H1 (cell line): ENCODE measurements at regions not wholly inside any gene's neighbourhood (a gene's known extent, or its start where the extent isn't known, plus 50 kb on each side); places are given as distances from the start of the nearest gene placed in this dataset.

Source experiments
- CTCF ChIA-PET: fragments of 300-600 bp; sonication (Branson Sonifier 250); formaldehyde crosslinking; loops from one replicate; lab custom pipeline; 2021; ENCODE audit not compliant: partially characterized antibody; lab: Charles Lee
- POLR2A ChIA-PET: fragments of 300-600 bp; sonication (Branson Sonifier 250); formaldehyde crosslinking; loops from one replicate; lab custom pipeline; 2021; ENCODE audit warnings: inconsistent platforms; ENCODE audit not compliant: partially characterized antibody; lab: Charles Lee
- DNase-seq, 2 experiments: peaks; one replicate each; pipeline versions ENCODE4 v3.0.0 to v3.0.0-alpha.2; 2010 to 2022; ENCODE audit warnings: low spot score in 2 of 2, low read depth in 1 of 2, mixed read lengths in 1 of 2
- FAIRE-seq: peaks from 2 replicates; lab custom pipeline; 2011; peaks lifted over from hg19 to GRCh38; lab: Jason Lieb, UNC
- H2AFZ ChIP-seq: 2 replicates; pipeline ENCODE4 v1.8.1; 2012; ENCODE audit warnings: low read length, inconsistent platforms
- H2AK5ac ChIP-seq: 2 replicates; pipeline ENCODE4 v1.6.1; 2013; ENCODE audit warnings: low read depth, low read length
- H2BK120ac ChIP-seq: replicated peaks from 2 replicates; pipeline ENCODE3; 2013; ENCODE audit warnings: low read depth, low read length, inconsistent platforms
- H2BK12ac ChIP-seq: 2 replicates; pipeline ENCODE4 v1.6.1; 2013; ENCODE audit warnings: low read depth, low read length
- H2BK15ac ChIP-seq: 2 replicates; pipeline ENCODE4 v1.6.1; 2013; ENCODE audit warnings: low read length
- H2BK20ac ChIP-seq: 2 replicates; pipeline ENCODE4 v1.6.1; 2013; ENCODE audit warnings: low read length
- H2BK5ac ChIP-seq: 2 replicates; pipeline ENCODE4 v1.6.1; 2013; ENCODE audit warnings: low read depth, low read length
- H3K14ac ChIP-seq: 2 replicates; pipeline ENCODE4 v1.6.1; 2013; ENCODE audit warnings: inconsistent platforms; ENCODE audit not compliant: insufficient read length
- H3K18ac ChIP-seq: 2 replicates; pipeline ENCODE4 v1.6.1; 2013; ENCODE audit warnings: low read length; ENCODE audit errors: extremely low read depth
- H3K23ac ChIP-seq: 2 replicates; pipeline ENCODE4 v1.6.1; 2013; ENCODE audit warnings: inconsistent platforms; ENCODE audit not compliant: insufficient read length
- H3K23me2 ChIP-seq: 2 replicates; pipeline ENCODE4 v1.6.1; 2013; ENCODE audit warnings: low read depth, low read length
- H3K27ac ChIP-seq: 2 replicates; pipeline ENCODE4 v1.6.1; 2011; ENCODE audit warnings: low read depth, low read length, inconsistent platforms
- H3K27me3 ChIP-seq, 4 experiments: replicated peaks in 1 of 4; 1 replicate in 1 of 4; 2 replicates in 3 of 4; pipeline versions ENCODE4 v1.6.1 to v1.8.1; 2011 to 2013; ENCODE audit warnings: low read length in 3 of 4, mild to moderate bottlenecking in 3 of 4, inconsistent platforms in 2 of 4, mixed read lengths in 2 of 4, moderate library complexity in 1 of 4; ENCODE audit not compliant: control insufficient read depth in 3 of 4, insufficient read depth in 3 of 4; ENCODE audit errors: extremely low read depth in 1 of 4
- H3K36me3 ChIP-seq, 4 experiments: 2 replicates each; pipeline versions ENCODE4 v1.6.1 to v1.8.1; 2011 to 2013; ENCODE audit warnings: mild to moderate bottlenecking in 4 of 4, low read length in 3 of 4, moderate library complexity in 2 of 4, control low read depth in 1 of 4, inconsistent platforms in 1 of 4; ENCODE audit not compliant: insufficient read depth in 4 of 4, control insufficient read depth in 2 of 4
- H3K4ac ChIP-seq: replicated peaks from 2 replicates; pipeline ENCODE3; 2013; ENCODE audit warnings: low read length, low read depth, mixed read lengths, inconsistent platforms; ENCODE audit not compliant: insufficient read length
- H3K4me1 ChIP-seq, 4 experiments: replicated peaks in 1 of 4; 1 replicate in 1 of 4; 2 replicates in 3 of 4; pipeline versions ENCODE4 v1.6.1 to v1.8.1; 2011 to 2013; ENCODE audit warnings: low read length in 3 of 4, inconsistent platforms in 2 of 4, mixed read lengths in 1 of 4; ENCODE audit not compliant: insufficient read depth in 4 of 4, control insufficient read depth in 3 of 4
- H3K4me2 ChIP-seq, 2 experiments: 2 replicates each; pipeline versions ENCODE4 v1.6.1 to v1.8.1; 2011 to 2013; ENCODE audit warnings: low read depth in 2 of 2, low read length in 2 of 2, control low read depth in 1 of 2, inconsistent platforms in 1 of 2, mild to moderate bottlenecking in 1 of 2; ENCODE audit not compliant: insufficient read depth in 1 of 2
- H3K4me3 ChIP-seq, 4 experiments: fragments of 200-600, 300-600 bp in 1 of 4; sonication (generic), shearing (Covaris generic), sonication (Bioruptor Twin) in 1 of 4; 2 replicates each; pipeline versions ENCODE4 v1.5.1 to v1.8.1; 2011 to 2016; ENCODE audit warnings: low read length in 4 of 4, low read depth in 3 of 4, control low read depth in 2 of 4, inconsistent platforms in 2 of 4, mild to moderate bottlenecking in 2 of 4, mixed read lengths in 1 of 4, moderate library complexity in 1 of 4; ENCODE audit not compliant: insufficient read depth in 2 of 4; ENCODE audit errors: extremely low read depth in 1 of 4
- H3K56ac ChIP-seq: replicated peaks from 2 replicates; pipeline ENCODE3; 2013; ENCODE audit warnings: low read depth, mild to moderate bottlenecking, mixed read lengths, low read length, inconsistent platforms; ENCODE audit not compliant: insufficient read length
- H3K79me1 ChIP-seq: 2 replicates; pipeline ENCODE4 v1.6.1; 2013; ENCODE audit warnings: low read depth, low read length, control low read depth
- H3K79me2 ChIP-seq, 2 experiments: 2 replicates each; pipeline versions ENCODE4 v1.6.1 to v1.8.1; 2012 to 2013; ENCODE audit warnings: low read length in 2 of 2, mild to moderate bottlenecking in 2 of 2, inconsistent platforms in 1 of 2; ENCODE audit not compliant: insufficient read depth in 2 of 2, control insufficient read depth in 1 of 2
- H3K9ac ChIP-seq, 4 experiments: replicated peaks in 1 of 4; 1 replicate in 1 of 4; 2 replicates in 3 of 4; pipeline versions ENCODE4 v1.6.1 to v1.8.1; 2011 to 2013; ENCODE audit warnings: low read depth in 3 of 4, low read length in 3 of 4, control low read depth in 2 of 4, mild to moderate bottlenecking in 2 of 4, moderate library complexity in 2 of 4, inconsistent platforms in 1 of 4; ENCODE audit errors: extremely low read depth in 1 of 4
- H3K9me3 ChIP-seq, 2 experiments: 2 replicates each; pipeline versions ENCODE4 v1.6.1 to v1.8.1; 2012 to 2013; ENCODE audit warnings: mild to moderate bottlenecking in 2 of 2, moderate library complexity in 2 of 2, control low read depth in 1 of 2, inconsistent platforms in 1 of 2, low read depth in 1 of 2, low read length in 1 of 2, mixed read lengths in 1 of 2; ENCODE audit not compliant: insufficient read depth in 2 of 2
- H4K20me1 ChIP-seq, 2 experiments: replicated peaks in 1 of 2; 2 replicates each; pipeline versions ENCODE3 to v1.8.1; 2011 to 2013; ENCODE audit warnings: inconsistent platforms in 2 of 2, low read length in 2 of 2, mild to moderate bottlenecking in 1 of 2; ENCODE audit not compliant: insufficient read depth in 2 of 2, control insufficient read depth in 1 of 2
- H4K5ac ChIP-seq: 2 replicates; pipeline ENCODE4 v1.6.1; 2013; ENCODE audit warnings: low read length, low read depth, mixed read lengths, inconsistent platforms; ENCODE audit not compliant: insufficient read length
- H4K8ac ChIP-seq: 2 replicates; pipeline ENCODE4 v1.8.0; 2013; ENCODE audit warnings: mild to moderate bottlenecking, moderate library complexity, low read length, inconsistent platforms; ENCODE audit not compliant: insufficient read depth; ENCODE audit errors: extremely low read depth
- H4K91ac ChIP-seq: replicated peaks from 2 replicates; pipeline ENCODE3; 2013; ENCODE audit warnings: low read length, mixed read lengths, inconsistent platforms; ENCODE audit not compliant: insufficient read length
- GABPA ChIP-seq: IDR thresholded peaks from 2 replicates; pipeline ENCODE4 v1.6.1; 2011; ENCODE audit warnings: mild to moderate bottlenecking, low read length, moderate library complexity, borderline replicate concordance; ENCODE audit not compliant: insufficient read depth
- HDAC2 ChIP-seq, 2 experiments: fragments of 300-600 bp in 1 of 2; sonication (generic) in 1 of 2; IDR thresholded peaks; 2 replicates each; pipeline ENCODE4 v1.6.1; 2011 to 2012; ENCODE audit warnings: low read depth in 2 of 2, low read length in 2 of 2, mild to moderate bottlenecking in 2 of 2, moderate library complexity in 2 of 2, borderline replicate concordance in 1 of 2, inconsistent platforms in 1 of 2
- HDAC6 ChIP-seq: IDR thresholded peaks from one replicate; pipeline ENCODE4 v1.7.1; 2012; ENCODE audit warnings: low read depth, mild to moderate bottlenecking, inconsistent platforms, low read length, moderate library complexity
- KDM1A ChIP-seq: fragments of 200-600, 300-600 bp; sonication (generic); IDR thresholded peaks from 2 replicates; pipeline ENCODE4 v1.7.1; 2016; ENCODE audit warnings: mild to moderate bottlenecking, low read length, borderline replicate concordance
- KDM5A ChIP-seq: fragments of 200-600 bp; IDR thresholded peaks from 2 replicates; pipeline ENCODE4 v1.7.1; 2012; ENCODE audit warnings: mild to moderate bottlenecking, low read length, inconsistent platforms, mixed read lengths
- PHF8 ChIP-seq: fragments of 200-600 bp; sonication (generic); conservative IDR thresholded peaks from 2 replicates; pipeline ENCODE4 v1.7.1; 2012; ENCODE audit warnings: low read depth, mild to moderate bottlenecking, inconsistent platforms, low read length, moderate library complexity
- SP2 ChIP-seq: IDR thresholded peaks from 2 replicates; pipeline ENCODE4 v1.6.1; 2012; ENCODE audit warnings: mild to moderate bottlenecking, low read length, inconsistent platforms
- SRF ChIP-seq: IDR thresholded peaks from 2 replicates; pipeline ENCODE4 v1.6.1; 2011; ENCODE audit warnings: mild to moderate bottlenecking, low read depth, low read length, moderate library complexity
- SUZ12 ChIP-seq: fragments of 200-600 bp; sonication (generic); IDR thresholded peaks from 2 replicates; pipeline ENCODE4 v1.6.1; 2012; ENCODE audit warnings: mild to moderate bottlenecking, inconsistent platforms, low read length, moderate library complexity, mixed read lengths
- TBP ChIP-seq: IDR thresholded peaks from 2 replicates; pipeline ENCODE4 v1.6.1; 2011; ENCODE audit warnings: low read depth, low read length, improper control_type of control experiment
- TEAD4 ChIP-seq: IDR thresholded peaks from 2 replicates; pipeline ENCODE4 v1.6.1; 2012; ENCODE audit warnings: low read depth, low read length, inconsistent platforms, mixed read lengths
- WGBS, 2 experiments: shearing (Covaris generic) in 1 of 2; methylation state at CpG; one replicate each; pipeline versions ENCODE4 v1.1.6 to v1.1.7; 2013 to 2015; ENCODE audit warnings: low lambda C conversion rate in 2 of 2, mixed read lengths in 2 of 2, inconsistent platforms in 1 of 2, low coverage in 1 of 2, missing lambda C conversion rate in 1 of 2; ENCODE audit not compliant: insufficient replicate concordance in 2 of 2, insufficient coverage in 1 of 2, insufficient read length in 1 of 2; ENCODE audit errors: extremely low coverage in 1 of 2, missing lambda C conversion rate in 1 of 2; 5-methylcytosine and 5-hydroxymethylcytosine counted together
- TF ChIP-seq, protein P1 (sequence below): IDR thresholded peaks from 2 replicates; pipeline ENCODE4 v1.6.1; 2011; ENCODE audit warnings: low read depth, mild to moderate bottlenecking, low read length; ENCODE audit not compliant: insufficient read depth

GRCh38 chr14:98136012-98136789 is 1135.8 kb downstream of the BCL11B start:
- no peaks in the 10 kb centered on the region for H3K9me3 ChIP-seq
- H3K4me2 ChIP-seq: no peak overlapping the region
- H3K18ac ChIP-seq: no peak overlapping the region
- no peak overlapping the region for H2AK5ac ChIP-seq
- no peak overlapping the region for H4K8ac ChIP-seq
- POLR2A ChIA-PET: no interaction called here
- H3K4me3 ChIP-seq: no peak overlapping the region; a peak in 2 of 8 replicates
- H2BK15ac ChIP-seq: no peak overlapping the region; the same call in 1 of the 2 replicates
- H2BK120ac ChIP-seq: no peak overlapping the region
- CTCF ChIA-PET: interaction anchor here (0.9 to 4.9 kb wide), 7 partner anchors 8 to 1130 kb away, joined by 3 to 28 read pairs (median 4); no protein-coding TSS in a partner anchor
- no peaks in the 10 kb centered on the region for H4K20me1 ChIP-seq
- no peak overlapping the region; a peak in 1 of 7 replicates for H3K9ac ChIP-seq
- 0 out of 2 replicates have a peak overlapping the region, but pooled peaks have one; percentile 7 for H2BK12ac ChIP-seq
- no peaks in the 10 kb centered on the region for H3K36me3 ChIP-seq
- no peaks in the 10 kb centered on the region for H3K23me2 ChIP-seq
- no peaks in the 10 kb centered on the region for H3K79me2 ChIP-seq
- H2BK20ac ChIP-seq: no peak overlapping the region
- H3K23ac ChIP-seq: no peak overlapping the region
- no peak for DNase-seq
- no peaks in the 10 kb centered on the region for H3K79me1 ChIP-seq
- H3K56ac ChIP-seq: no peak overlapping the region
- H3K4ac ChIP-seq: no peak overlapping the region
- no peak overlapping the region; the same call in 1 of the 2 replicates for H3K27ac ChIP-seq
- H4K5ac ChIP-seq: no peak overlapping the region
- WGBS, 2 experiments: 86% methylated on average over 9 of the region's 9 CpGs; no CpG with 5 or more reads in 1 of the 2 experiments
- no peaks in the 10 kb centered on the region for H3K27me3 ChIP-seq
- H3K4me1 ChIP-seq: peaks cover 1 to 9% (median 7%) of the 10 kb centered on the region in 4 experiments; a peak in 6 of 7 replicates
- no peak overlapping the region for H4K91ac ChIP-seq
- H3K14ac ChIP-seq: no peak overlapping the region
- no peak overlapping the region for H2BK5ac ChIP-seq
- FAIRE-seq: no peak
- H2AFZ ChIP-seq: no peak overlapping the region
- TF ChIP-seq HDAC2 (IDR thresholded peaks at IDR 0.05; ENCODE audit: borderline replicate concordance in 1 of 2, low read depth in 2 of 2, low read length in 2 of 2) (no peak), HDAC6 (no peak), SP2 (no peak), TEAD4 (no peak), KDM5A (no peak), SRF (no peak), KDM1A (no peak), SUZ12 (no peak), TBP (no peak), GABPA (no peak), PHF8 (no peak)
- TF ChIP-seq, protein P1, sequence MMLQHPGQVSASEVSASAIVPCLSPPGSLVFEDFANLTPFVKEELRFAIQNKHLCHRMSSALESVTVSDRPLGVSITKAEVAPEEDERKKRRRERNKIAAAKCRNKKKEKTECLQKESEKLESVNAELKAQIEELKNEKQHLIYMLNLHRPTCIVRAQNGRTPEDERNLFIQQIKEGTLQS: no peak
